Urinary bladder (tissue), 3 donors: ENCODE measurements at regions not wholly inside any gene's neighbourhood (a gene's known extent, or its start where the extent isn't known, plus 50 kb on each side); places are given as distances from the start of the nearest gene placed in this dataset.

Experiments
- DNase-seq: peaks from one replicate; pipeline ENCODE4 v3.0.0-alpha.2; 2015; ENCODE audit errors: extremely low spot score
- H3K27ac ChIP-seq: one replicate; pipeline ENCODE4 v1.5.1; 2013; ENCODE audit warnings: low read depth, mild to moderate bottlenecking, moderate library complexity
- H3K36me3 ChIP-seq: one replicate; pipeline ENCODE4 v1.6.1; 2013; ENCODE audit warnings: mild to moderate bottlenecking, moderate library complexity; ENCODE audit not compliant: insufficient read depth
- H3K4me1 ChIP-seq: one replicate; pipeline ENCODE4 v1.6.1; 2013; ENCODE audit warnings: mild to moderate bottlenecking, moderate library complexity; ENCODE audit not compliant: insufficient read depth
- H3K4me3 ChIP-seq: one replicate; pipeline ENCODE4 v1.5.1; 2013; ENCODE audit warnings: low read depth, low read length
- WGBS: extraction: QIAGEN DNeasy Blood & Tissue Kit; methylation state at CpG from one replicate; pipeline ENCODE4 v1.1.7; 2013; 5-methylcytosine and 5-hydroxymethylcytosine counted together
- donor health status: healthy with polysubstance abuse.
- donor health status: healthy.

DNA sequence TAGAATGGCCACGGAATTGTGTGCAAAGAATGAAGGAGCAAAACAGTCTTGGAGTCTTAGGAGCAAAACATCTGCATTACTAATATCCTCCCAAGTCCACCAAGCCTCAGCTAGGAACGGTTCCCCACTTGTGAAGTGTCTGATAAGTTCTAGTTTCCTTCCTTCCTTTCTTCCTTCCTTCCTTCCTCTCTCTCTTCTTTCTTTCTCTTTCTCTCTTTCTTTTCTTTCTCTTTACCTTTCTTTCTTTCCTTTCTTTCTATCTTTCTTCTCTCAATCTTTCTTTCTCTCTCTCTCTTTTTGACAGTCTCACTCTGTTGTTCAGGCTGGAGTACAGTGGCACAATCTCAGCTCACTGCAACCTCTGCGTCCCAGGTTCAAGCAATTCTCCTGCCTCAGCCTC, 160.8 kb downstream of the FOXL1 start:
- 81% methylated on average over 3 of the region's 3 CpGs for WGBS
- Histone ChIP-seq H3K4me3 (no peak overlapping the region), H3K4me1 (no peaks in the 10 kb centered on the region), H3K27ac (no peak overlapping the region), H3K36me3 (no peaks in the 10 kb centered on the region)
- DNase-seq, result no peak

DNA sequence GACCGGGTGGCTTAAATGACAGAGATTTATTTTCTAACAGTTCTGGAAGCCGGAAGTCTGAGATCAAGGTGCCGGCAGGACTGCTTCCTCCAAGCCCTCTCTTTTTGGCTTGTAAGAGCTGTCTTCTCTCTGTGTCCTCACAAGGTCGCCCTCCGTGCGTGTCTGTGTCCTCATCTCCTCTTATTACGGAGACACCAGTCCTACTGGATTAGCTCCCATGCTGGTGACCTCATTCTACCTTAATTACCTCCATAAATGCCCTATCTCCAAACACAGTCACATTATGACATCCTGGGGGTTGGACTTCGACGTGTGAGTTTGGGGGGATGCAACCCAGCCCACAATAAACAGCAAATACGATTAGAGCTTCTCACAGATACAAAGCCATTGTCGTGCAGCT, 161.5 kb downstream of the FOXL1 start:
- H3K36me3 ChIP-seq, result no peaks in the 10 kb centered on the region
- no peaks in the 10 kb centered on the region for H3K4me1 ChIP-seq
- no peak overlapping the region for H3K4me3 ChIP-seq
- WGBS, result 48% methylated on average over 11 of the region's 11 CpGs
- no peak for DNase-seq
- H3K27ac ChIP-seq, result no peak overlapping the region

DNA sequence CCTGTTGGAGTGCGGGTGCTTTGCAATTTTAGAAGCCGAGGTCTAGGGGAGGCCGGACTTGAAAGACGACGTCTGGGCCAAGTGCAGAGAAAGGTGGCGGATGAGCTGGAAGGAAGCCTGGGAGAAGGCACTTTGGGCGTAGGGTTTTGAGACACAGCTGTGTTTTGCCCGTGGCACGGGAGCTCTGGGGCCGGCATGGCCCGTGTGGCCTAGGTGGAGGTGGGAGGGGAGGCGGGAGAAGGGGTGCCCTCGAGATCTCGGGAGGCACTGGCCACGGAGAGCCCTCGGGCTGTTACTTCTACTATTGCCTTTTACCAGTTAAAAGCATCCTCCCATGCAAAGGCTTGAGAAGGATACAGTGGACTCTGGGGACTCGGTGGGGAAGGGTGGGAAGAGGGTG, 161.9 kb downstream of the FOXL1 start:
- WGBS, result 76% methylated on average over 17 of the region's 17 CpGs
- no peaks in the 10 kb centered on the region for H3K4me1 ChIP-seq
- H3K27ac ChIP-seq, result no peak overlapping the region
- no peaks in the 10 kb centered on the region for H3K36me3 ChIP-seq
- H3K4me3 ChIP-seq, result no peak overlapping the region
- DNase-seq, result no peak

DNA sequence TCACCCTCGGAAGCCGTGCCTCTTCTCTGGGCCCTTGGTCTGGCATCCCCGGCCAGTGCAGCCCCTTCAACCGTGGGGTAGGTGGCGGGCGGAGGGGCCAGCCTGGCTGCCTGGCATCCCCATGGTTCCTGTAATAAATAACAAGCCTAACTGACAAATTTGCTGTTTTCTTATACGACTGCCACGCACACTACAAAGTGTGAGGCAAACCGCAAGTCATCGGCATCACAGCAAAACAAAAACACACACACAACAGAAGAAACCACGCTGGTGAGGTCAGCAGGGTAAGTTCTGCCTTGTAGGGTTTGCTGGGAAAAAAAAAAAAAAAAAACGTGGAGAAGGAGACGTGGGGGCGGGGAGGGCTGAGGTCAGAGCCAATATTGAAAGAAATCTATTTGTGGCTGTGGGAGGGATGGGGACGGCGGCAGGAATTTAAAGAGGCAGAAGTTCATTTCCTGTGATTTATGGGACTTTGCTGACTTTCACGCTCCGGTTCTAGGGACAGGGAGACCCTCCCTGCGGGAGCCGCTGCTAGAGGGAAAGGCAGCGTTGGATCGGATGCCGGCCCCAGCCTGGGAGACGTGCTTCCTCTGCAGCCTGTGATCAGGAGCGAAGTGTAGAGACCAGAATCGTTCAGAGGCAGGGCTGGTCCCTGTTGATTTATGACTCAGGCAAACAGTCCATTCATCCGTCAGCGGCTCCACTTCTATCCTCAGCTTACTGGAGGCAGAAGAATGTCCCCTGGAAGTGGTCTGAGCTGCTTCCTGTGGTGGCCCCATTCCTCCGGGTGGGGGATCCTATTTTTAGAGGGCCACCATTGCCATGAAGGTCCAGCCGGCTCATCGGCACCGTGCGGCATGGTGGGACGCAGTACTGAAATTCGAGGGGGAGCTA, 162.8 kb downstream of the FOXL1 start:
- DNase-seq, result no peak
- H3K36me3 ChIP-seq, result no peaks in the 10 kb centered on the region
- H3K4me3 ChIP-seq, result no peak overlapping the region
- no peak overlapping the region for H3K27ac ChIP-seq
- no peaks in the 10 kb centered on the region for H3K4me1 ChIP-seq
- 19% methylated on average over 35 of the region's 35 CpGs for WGBS

DNA sequence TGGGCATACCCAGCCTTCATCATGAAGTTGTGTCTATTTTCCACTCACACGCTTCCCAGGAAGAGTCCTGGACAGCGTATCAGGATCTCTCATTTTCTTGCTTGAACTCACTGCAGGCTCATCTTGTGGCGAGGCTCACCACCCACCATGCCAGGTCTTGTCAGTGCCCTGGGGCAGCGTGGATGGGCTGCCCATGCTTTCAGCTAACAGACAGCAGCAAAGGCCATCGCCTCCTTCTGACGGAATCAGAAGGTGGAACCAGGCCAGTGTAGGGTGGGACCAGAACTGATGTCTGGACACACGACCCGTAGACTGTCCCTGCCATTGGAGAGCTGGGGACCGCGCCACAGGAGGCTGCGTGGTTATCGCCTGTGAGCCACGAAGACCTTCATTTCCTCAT, 169.4 kb downstream of the FOXL1 start:
- DNase-seq, result no peak
- no peak overlapping the region for H3K4me3 ChIP-seq
- H3K36me3 ChIP-seq, result no peaks in the 10 kb centered on the region
- H3K4me1 ChIP-seq, result no peaks in the 10 kb centered on the region
- 85% methylated on average over 13 of the region's 13 CpGs for WGBS
- H3K27ac ChIP-seq, result no peak overlapping the region

DNA sequence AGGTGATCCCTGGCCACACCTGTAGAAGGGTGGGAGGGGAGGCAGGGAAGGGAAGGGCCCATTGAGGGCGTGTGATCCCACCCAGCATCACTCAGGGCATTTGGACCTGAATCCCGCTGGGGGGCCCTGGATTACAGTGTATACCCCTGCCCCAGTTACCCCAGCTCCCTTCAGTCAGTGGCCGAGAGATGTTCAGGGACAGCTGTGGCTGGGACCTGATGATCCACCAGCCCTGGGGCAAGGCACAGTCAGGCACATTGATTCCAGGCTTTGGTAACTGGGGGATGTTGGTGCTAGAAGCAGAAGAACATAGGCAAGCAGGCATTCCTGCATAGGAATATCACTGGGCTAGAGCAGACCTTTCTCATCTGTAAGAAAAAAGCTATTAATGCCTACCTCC, 170.3 kb downstream of the FOXL1 start:
- DNase-seq, result no peak
- no peak overlapping the region for H3K4me3 ChIP-seq
- H3K27ac ChIP-seq, result no peak overlapping the region
- H3K4me1 ChIP-seq, result no peaks in the 10 kb centered on the region
- H3K36me3 ChIP-seq, result no peaks in the 10 kb centered on the region
- WGBS, result 70% methylated on average over 3 of the region's 3 CpGs

DNA sequence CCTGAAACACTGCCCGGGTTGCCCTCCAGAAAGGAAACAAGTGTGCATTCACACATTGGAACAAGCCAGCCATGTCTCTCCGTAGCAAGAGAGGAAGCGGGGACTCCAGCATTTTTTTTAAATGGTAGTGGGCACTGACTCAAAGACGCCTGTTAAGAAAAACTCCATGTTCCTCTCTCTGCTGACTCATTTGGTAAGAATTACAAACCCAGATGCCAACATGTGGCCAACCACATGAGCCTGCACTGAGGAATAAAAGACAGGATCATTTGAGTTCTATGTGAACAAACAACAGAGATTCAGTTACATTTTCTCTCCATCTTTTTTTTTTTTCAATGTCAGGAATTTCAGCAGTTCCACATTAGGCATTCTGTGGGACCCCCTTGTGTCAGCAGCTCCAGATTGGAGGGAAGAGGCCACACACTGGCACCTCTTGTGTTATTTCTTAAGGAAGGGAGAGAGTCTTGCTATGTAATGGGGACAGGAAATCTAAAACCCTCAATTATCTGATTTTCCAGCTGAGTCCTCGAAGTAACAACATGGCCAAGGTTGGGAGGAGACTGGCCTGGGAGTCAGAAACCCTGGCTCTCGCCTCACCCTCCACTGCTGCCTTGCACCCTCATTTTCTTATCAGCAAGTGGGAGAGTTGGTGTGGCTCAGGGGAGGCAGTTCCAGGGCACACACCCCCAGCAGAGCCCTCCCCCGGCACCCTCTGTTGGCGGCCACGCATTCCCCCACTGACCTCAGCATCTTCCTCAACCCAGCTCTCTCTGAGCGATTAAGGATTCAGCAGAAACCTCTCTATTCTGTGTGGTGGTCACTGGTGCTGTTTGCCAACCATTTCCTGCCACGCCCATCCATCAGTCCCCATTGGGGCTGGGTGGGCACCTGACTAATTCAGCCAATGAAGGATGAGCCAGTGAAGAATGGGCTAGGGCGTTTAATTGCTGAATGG, 173.0 kb downstream of the FOXL1 start:
- Histone ChIP-seq H3K27ac (no peak overlapping the region), H3K4me3 (no peak overlapping the region), H3K4me1 (no peaks in the 10 kb centered on the region), H3K36me3 (no peaks in the 10 kb centered on the region)
- 78% methylated on average over 12 of the region's 12 CpGs for WGBS
- DNase-seq, result no peak

DNA sequence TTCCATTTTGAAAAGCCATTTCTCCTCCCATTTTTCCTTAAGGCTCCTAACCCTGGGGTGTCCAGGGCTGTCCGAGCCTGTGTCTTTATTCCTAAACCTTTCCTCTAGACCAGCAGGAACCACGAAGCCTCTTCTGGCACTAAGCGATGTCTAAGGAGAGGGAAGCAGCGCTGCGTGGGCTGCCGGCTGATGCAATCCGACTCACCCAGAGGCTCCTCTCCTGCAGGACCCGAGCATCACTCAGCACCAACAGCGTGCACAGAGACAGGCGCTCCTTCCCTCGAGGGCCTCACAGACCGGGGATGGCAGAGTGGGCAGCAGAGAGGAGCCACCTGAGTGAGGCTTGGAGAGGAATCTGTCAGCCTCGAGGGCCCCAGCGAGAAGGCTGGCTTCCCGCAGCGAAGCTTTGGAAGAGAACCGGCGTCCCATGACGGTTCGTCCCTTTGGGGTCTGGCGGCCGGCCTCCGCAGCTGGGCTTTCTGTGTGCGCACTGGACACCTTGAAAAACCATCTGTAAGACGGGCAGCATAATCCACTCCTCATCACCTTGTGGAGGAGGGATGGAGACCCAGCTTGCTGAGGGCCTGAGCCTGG, 174.3 kb downstream of the FOXL1 start:
- WGBS, result 79% methylated on average over 25 of the region's 25 CpGs
- Histone ChIP-seq H3K36me3 (no peaks in the 10 kb centered on the region), H3K4me1 (no peaks in the 10 kb centered on the region), H3K27ac (no peak overlapping the region), H3K4me3 (no peak overlapping the region)
- DNase-seq, result no peak

DNA sequence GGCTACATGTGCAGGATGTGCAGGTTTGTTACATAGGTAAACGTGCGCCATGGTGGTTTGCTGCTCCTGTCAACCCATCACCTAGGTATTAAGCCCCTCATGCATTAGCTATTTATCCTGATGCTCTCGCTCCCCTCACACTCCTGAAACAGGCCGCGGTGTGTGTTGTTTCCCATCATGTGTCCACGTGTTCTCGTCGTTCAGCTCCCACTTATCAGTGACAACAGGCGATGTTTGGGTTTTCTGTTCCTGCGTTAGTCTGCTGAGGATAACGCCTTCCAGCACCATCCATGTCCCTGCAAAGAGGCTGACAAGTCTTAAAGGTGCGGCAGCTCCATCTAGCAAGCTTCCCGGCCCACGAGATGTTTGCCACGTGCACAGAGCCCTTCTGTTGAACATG, 175.1 kb downstream of the FOXL1 start:
- Histone ChIP-seq H3K27ac (no peak overlapping the region), H3K4me1 (no peaks in the 10 kb centered on the region), H3K4me3 (no peak overlapping the region), H3K36me3 (no peaks in the 10 kb centered on the region)
- 44% methylated on average over 15 of the region's 15 CpGs for WGBS
- DNase-seq, result no peak

DNA sequence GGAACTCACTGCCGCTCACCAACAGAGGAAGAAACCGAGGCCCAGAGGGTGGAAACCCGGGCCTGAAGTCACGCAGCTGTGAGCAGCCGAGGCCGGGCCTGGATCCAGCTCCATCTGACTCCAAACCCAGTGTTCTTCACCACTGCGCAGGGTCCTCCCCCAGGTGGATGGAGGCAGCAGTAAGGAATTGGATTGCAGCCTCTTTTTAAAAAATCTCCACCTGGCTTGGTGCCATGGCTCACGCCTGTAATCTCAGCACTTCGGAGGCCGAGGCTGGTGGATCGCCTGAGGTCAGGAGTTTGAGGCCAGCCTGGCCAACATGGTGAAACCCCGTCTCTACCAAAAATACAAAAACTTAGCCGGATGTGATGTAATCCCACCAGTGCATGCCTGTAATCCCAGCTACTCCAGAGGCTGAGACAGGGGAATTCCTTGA, 177.2 kb downstream of the FOXL1 start:
- Histone ChIP-seq H3K4me1 (no peaks in the 10 kb centered on the region), H3K4me3 (no peak overlapping the region), H3K27ac (no peak overlapping the region), H3K36me3 (no peaks in the 10 kb centered on the region)
- 64% methylated on average over 13 of the region's 13 CpGs for WGBS
- DNase-seq, result no peak

DNA sequence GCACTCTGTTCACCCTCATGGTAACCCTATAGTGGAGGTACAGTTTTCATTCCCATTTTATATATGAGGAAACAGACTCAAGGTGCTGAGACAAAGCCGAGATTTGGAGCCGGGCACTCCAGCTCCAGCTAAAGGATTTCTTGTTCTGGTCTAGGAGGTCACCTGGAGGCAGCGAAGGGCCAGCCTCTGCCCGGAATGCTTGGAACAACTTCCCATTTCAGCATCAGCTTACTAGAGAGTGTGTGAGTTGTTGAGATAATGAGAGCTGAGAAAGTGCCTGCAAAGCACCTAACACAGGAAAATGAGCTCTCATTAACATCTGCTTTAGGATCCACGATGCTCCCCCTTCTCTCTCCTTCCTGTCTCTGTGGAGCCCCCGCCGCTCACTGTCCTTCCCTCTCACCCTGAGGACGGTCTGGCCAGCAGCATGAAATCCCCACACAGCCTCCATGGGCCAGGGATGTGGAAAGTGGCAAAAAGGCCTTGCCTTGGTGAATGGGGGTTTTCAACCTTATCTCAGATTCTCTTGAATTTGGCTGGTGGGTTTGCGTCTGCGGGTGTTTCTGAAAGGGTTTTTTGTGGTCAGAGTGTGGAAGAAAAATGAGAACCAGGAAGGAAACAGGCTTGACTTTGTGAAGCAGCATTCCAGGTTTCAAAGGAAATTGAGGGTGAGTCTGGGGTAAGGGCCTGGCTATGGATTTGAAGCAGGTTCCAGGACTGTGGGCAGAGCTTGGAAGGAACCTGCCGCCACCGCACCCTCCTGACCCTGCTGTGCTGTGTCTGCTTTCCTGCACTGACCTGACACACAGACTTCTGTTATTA, 178.7 kb downstream of the FOXL1 start:
- Histone ChIP-seq H3K4me1 (no peaks in the 10 kb centered on the region), H3K36me3 (no peaks in the 10 kb centered on the region), H3K27ac (no peak overlapping the region), H3K4me3 (no peak overlapping the region)
- 59% methylated on average over 12 of the region's 12 CpGs for WGBS
- DNase-seq, result no peak

DNA sequence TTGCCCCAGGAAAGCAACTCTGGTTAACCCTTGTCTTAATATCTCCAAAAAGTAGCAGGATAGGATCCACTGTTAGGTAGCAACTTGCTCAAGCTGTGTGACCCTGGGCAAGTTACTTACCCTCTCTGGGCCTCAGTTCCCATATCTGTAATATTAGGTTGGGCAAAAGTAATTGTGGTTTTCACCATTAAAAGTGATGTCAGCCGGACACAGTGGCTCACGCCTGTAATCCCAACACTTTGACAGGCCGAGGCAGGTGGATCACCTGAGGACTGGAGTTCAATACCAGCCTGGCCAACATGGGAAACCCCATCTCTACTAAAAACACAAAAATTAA, 179.3 kb downstream of the FOXL1 start:
- WGBS, result 95% methylated on average over 3 of the region's 3 CpGs
- DNase-seq, result no peak

DNA sequence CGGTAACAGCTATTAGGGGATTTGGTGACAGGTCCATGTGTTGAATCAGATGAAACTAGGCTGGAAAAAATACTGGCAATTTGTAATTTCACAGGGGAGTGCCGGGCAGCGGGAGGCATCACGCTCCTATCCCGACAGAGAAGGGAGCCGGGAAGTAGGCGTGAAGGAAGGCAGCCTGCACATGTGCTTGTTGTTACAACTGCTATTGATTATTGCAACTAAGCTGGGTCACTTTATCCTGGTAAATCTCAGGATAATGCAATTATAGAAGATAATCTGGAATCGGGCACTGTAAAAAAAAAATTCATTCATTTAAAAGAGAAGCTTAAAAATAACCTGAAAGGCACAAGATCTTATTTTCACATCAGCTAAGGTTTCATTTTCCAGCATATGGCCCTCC, 180.6 kb downstream of the FOXL1 start:
- H3K4me1 ChIP-seq, result no peaks in the 10 kb centered on the region
- no peak overlapping the region for H3K27ac ChIP-seq
- no peaks in the 10 kb centered on the region for H3K36me3 ChIP-seq
- DNase-seq, result no peak
- 62% methylated on average over 8 of the region's 8 CpGs for WGBS
- no peak overlapping the region for H3K4me3 ChIP-seq

More for the DNA sequence above, 179.3 kb downstream of the FOXL1 start:
- Histone ChIP-seq H3K4me1 (no peaks in the 10 kb centered on the region), H3K27ac (no peak overlapping the region), H3K36me3 (no peaks in the 10 kb centered on the region), H3K4me3 (no peak overlapping the region)
